ENCODE measurements at regions not wholly inside any gene's neighbourhood (a gene's known extent, or its start where the extent isn't known, plus 50 kb on each side); places are given as distances from the start of the nearest gene placed in this dataset.
A peak's percentile ranks its signal among the peaks of the same experiment; 100 is the strongest.
"Not testable (repeated sequence)": the region's sequence is repeated elsewhere in the genome, so short reads cannot be mapped to it uniquely, and the experiment has no call there.

GRCh38 chr3:139111392-139112229, 66.9 kb upstream of the PRR23C start:
- peak; percentile 47 to 53 for DNase-seq
- TF ChIP-seq, protein P1, sequence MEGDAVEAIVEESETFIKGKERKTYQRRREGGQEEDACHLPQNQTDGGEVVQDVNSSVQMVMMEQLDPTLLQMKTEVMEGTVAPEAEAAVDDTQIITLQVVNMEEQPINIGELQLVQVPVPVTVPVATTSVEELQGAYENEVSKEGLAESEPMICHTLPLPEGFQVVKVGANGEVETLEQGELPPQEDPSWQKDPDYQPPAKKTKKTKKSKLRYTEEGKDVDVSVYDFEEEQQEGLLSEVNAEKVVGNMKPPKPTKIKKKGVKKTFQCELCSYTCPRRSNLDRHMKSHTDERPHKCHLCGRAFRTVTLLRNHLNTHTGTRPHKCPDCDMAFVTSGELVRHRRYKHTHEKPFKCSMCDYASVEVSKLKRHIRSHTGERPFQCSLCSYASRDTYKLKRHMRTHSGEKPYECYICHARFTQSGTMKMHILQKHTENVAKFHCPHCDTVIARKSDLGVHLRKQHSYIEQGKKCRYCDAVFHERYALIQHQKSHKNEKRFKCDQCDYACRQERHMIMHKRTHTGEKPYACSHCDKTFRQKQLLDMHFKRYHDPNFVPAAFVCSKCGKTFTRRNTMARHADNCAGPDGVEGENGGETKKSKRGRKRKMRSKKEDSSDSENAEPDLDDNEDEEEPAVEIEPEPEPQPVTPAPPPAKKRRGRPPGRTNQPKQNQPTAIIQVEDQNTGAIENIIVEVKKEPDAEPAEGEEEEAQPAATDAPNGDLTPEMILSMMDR (IDR thresholded peaks at IDR 0.05) = peak; percentile 48 to 83 (median 70)
- 6 to 8% methylated on average over 13 of the region's 13 CpGs for whole genome bisulfite sequencing, 2 donors

DNA sequence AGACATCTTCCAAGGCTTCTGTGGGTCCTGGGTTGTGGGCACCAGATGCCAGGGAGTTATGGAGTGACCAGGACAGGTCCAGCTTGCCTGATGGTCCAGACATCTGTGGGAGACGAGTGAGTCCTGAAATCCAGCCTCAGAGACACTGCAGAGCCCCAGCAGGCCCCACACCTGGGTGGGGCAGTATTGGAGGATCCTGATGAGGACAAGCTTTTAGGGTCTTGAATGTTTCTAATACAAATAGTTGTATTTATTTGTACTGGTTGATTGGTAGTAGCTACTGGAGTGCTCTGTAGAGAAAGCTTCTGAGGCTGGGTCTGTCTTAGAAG, 67.5 kb upstream of the PRR23C start:
- intact Hi-C loops (cut with DNase I) = loop anchor here in 8 of 10 donors (2.0 to 5.0 kb wide), 2 partner anchors 215 to 217 kb away; no protein-coding TSS in a partner anchor

More at GRCh38 chr3:139111392-139112229, 66.9 kb upstream of the PRR23C start:
- Histone ChIP-seq H3K36me3 (no peaks in the 10 kb centered on the region), H3K27ac (no peak overlapping the region), H3K9me3 (no peaks in the 10 kb centered on the region), H3K4me1 (no peaks in the 10 kb centered on the region), H3K27me3 (peaks cover 0 to 12% (median 8%) of the 10 kb centered on the region in 7 donors), H3K4me3 (no peak overlapping the region)
- intact Hi-C loops (cut with DNase I) = loop anchor here (2.0 to 5.0 kb wide), 3 partner anchors 216 to 219 kb away; no protein-coding TSS in a partner anchor
- peak; percentile 35 to 87 (median 79) for ATAC-seq

GRCh38 chr3:139113231-139113992, 68.7 kb upstream of the PRR23C start:
- DNase-seq (no peak), ATAC-seq (no peak)
- intact Hi-C loops (cut with DNase I) = loop anchor here in 8 of 10 donors (2.0 to 5.0 kb wide), 2 partner anchors 214 to 215 kb away; no protein-coding TSS in a partner anchor
- no peak overlapping the region for H3K4me3 ChIP-seq
- peaks cover 0 to 11% (median 7%) of the 10 kb centered on the region in 7 donors for H3K27me3 ChIP-seq
- H3K27ac ChIP-seq = no peak overlapping the region
- H3K9me3 ChIP-seq = no peaks in the 10 kb centered on the region
- 67% methylated on average over 7 of the region's 7 CpGs for WGBS, 2 donors
- TF ChIP-seq, protein P1 (IDR thresholded peaks at IDR 0.05) = no peak
- no peaks in the 10 kb centered on the region for H3K36me3 ChIP-seq
- H3K4me1 ChIP-seq = no peaks in the 10 kb centered on the region

More for the DNA sequence above, 67.5 kb upstream of the PRR23C start:
- ATAC-seq = no peak
- H3K27ac ChIP-seq = no peak overlapping the region
- TF ChIP-seq, protein P1 (IDR thresholded peaks at IDR 0.05) = no peak
- H3K4me3 ChIP-seq = no peak overlapping the region
- no peaks in the 10 kb centered on the region for H3K9me3 ChIP-seq
- H3K36me3 ChIP-seq = no peaks in the 10 kb centered on the region
- no peaks in the 10 kb centered on the region for H3K4me1 ChIP-seq
- peaks cover 0 to 12% (median 8%) of the 10 kb centered on the region in 7 donors for H3K27me3 ChIP-seq
- DNase-seq = no peak
- WGBS, 2 donors = 0 to 3% methylated on average over 1 of the region's 1 CpG

GRCh38 chr3:139113993-139114375, 69.3 kb upstream of the PRR23C start:
- no peak overlapping the region for H3K4me3 ChIP-seq
- no peaks in the 10 kb centered on the region for H3K36me3 ChIP-seq
- no peak overlapping the region for H3K27ac ChIP-seq
- ATAC-seq (no peak), DNase-seq (no peak)
- peaks cover 0 to 11% (median 7%) of the 10 kb centered on the region in 7 donors for H3K27me3 ChIP-seq
- intact Hi-C loops (cut with DNase I) = loop anchor here in 8 of 10 donors (2.0 to 5.0 kb wide), 2 partner anchors 213 to 215 kb away; no protein-coding TSS in a partner anchor
- no peaks in the 10 kb centered on the region for H3K9me3 ChIP-seq
- 82 to 86% methylated on average over 4 of the region's 4 CpGs for WGBS, 2 donors
- no peaks in the 10 kb centered on the region for H3K4me1 ChIP-seq
- TF ChIP-seq, protein P1 (IDR thresholded peaks at IDR 0.05) = no peak

DNA sequence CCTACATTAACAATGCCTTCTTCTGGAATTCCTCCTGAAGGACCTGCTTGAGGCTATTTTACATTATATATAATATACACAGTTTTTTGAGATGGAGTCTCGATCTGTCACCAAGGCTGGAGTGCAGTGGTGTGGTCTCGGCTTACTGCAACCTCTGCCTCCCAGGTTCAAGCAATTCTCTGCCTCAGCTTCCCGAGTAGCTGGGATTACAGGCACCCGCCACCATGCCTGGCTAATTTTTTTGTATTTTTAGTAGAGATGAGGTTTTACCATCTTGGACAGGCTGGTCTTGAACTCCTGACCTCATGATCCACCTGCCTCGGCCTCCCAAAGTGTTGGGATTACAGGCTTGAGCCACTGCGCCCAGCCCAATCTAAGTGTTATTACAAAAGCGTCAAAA, 71.9 kb upstream of the PRR23C start:
- intact Hi-C loops (cut with DNase I); H3K36me3 ChIP-seq; H3K9me3 ChIP-seq; H3K27me3 ChIP-seq; ATAC-seq; H3K27ac ChIP-seq; H3K4me3 ChIP-seq; DNase-seq: not testable (repeated sequence)
- peaks cover 0 to 16% (median 0%) of the 10 kb centered on the region in 9 donors for H3K4me1 ChIP-seq
- 94 to 97% methylated on average over 7 of the region's 7 CpGs for WGBS, 2 donors
